B cell (primary cell): ENCODE measurements at regions not wholly inside any gene's neighbourhood (a gene's known extent, or its start where the extent isn't known, plus 50 kb on each side); places are given as distances from the start of the nearest gene placed in this dataset.

Source experiments
- ATAC-seq: fragments of 200-7000 bp; cut with Tn5 transposase; one replicate; pipeline ENCODE4 v1.10.0; 2021; ENCODE audit warnings: low read depth, mild to moderate bottlenecking, moderate number of reproducible peaks, moderate library complexity
- CTCF ChIA-PET: fragments of 350-600 bp; sonication (Branson Sonifier 250); formaldehyde crosslinking; loops from one replicate; lab custom pipeline; 2021; ENCODE audit warnings: antibody characterized with exemption, inconsistent platforms; lab: Charles Lee
- POLR2A ChIA-PET: fragments of 350-600 bp; sonication (Branson Sonifier 250); formaldehyde crosslinking; loops from one replicate; lab custom pipeline; 2021; ENCODE audit warnings: antibody characterized with exemption; lab: Charles Lee
- DNase-seq: peaks from one replicate; pipeline ENCODE4 v3.0.0; 2013
- H2AFZ ChIP-seq: 2 replicates; pipeline ENCODE4 v1.6.1; 2012; ENCODE audit warnings: mild to moderate bottlenecking, low read depth, low read length; ENCODE audit not compliant: insufficient read depth, poor library complexity, severe bottlenecking
- H3K27ac ChIP-seq, 2 donors: 1 replicate in 1 of 2; 2 replicates in 1 of 2; pipeline ENCODE4 v1.5.1; 2012 to 2013; ENCODE audit warnings: low read length in 2 of 2, mild to moderate bottlenecking in 2 of 2, moderate library complexity in 1 of 2
- H3K27me3 ChIP-seq, 4 experiments: fragments of 200-600 bp in 1 of 4; sonication (generic) in 1 of 4; replicated peaks in 1 of 4; 1 replicate in 2 of 4; 2 replicates in 2 of 4; pipeline versions ENCODE4 v1.6.1 to v1.7.0; 2013 to 2016; ENCODE audit warnings: low read length in 3 of 4, mild to moderate bottlenecking in 2 of 4, mixed read lengths in 1 of 4, moderate library complexity in 1 of 4; ENCODE audit not compliant: insufficient read depth in 4 of 4, control insufficient read depth in 3 of 4; ENCODE audit errors: control extremely low read depth in 1 of 4
- H3K36me3 ChIP-seq, 2 experiments: replicated peaks in 1 of 2; 1 replicate in 1 of 2; 2 replicates in 1 of 2; pipeline versions ENCODE4 v1.6.1 to v1.7.1; 2013; ENCODE audit warnings: low read length in 1 of 2; ENCODE audit not compliant: insufficient read depth in 2 of 2, control insufficient read depth in 1 of 2; ENCODE audit errors: control extremely low read depth in 1 of 2, extremely low read depth in 1 of 2
- H3K4me1 ChIP-seq, 2 donors: fragments of 200-600 bp in 1 of 2; sonication (generic) in 1 of 2; 1 replicate in 1 of 2; 2 replicates in 1 of 2; pipeline versions ENCODE4 v1.5.1 to v1.6.1; 2013 to 2017; ENCODE audit warnings: low read length in 2 of 2; ENCODE audit not compliant: control insufficient read depth in 2 of 2, insufficient read depth in 2 of 2
- H3K4me2 ChIP-seq: replicated peaks from 2 replicates; pipeline ENCODE3; 2012; ENCODE audit warnings: mild to moderate bottlenecking, low read depth, low read length; ENCODE audit not compliant: poor library complexity, severe bottlenecking
- H3K4me3 ChIP-seq, 5 experiments: fragments of 200-600 bp in 1 of 5; sonication (generic) in 1 of 5; 1 replicate in 3 of 5; 2 replicates in 2 of 5; pipeline versions ENCODE4 v1.5.1 to v1.7.0; 2011 to 2016; ENCODE audit warnings: low read length in 4 of 5, mild to moderate bottlenecking in 4 of 5, low read depth in 2 of 5, control low read depth in 1 of 5, moderate library complexity in 1 of 5; ENCODE audit not compliant: insufficient read depth in 1 of 5; ENCODE audit errors: control extremely low read depth in 1 of 5, extremely low read depth in 1 of 5
- H3K79me2 ChIP-seq: fragments of 200-600 bp; sonication (generic); one replicate; pipeline ENCODE4 v1.6.0; 2016; ENCODE audit warnings: low read length; ENCODE audit not compliant: control insufficient read depth, insufficient read depth
- H3K9ac ChIP-seq: fragments of 200-600 bp; sonication (generic); 2 replicates; pipeline ENCODE4 v1.6.1; 2017; ENCODE audit warnings: mild to moderate bottlenecking, low read length, moderate library complexity
- H3K9me3 ChIP-seq, 3 donors: one replicate each; pipeline versions ENCODE4 v1.6.1 to v1.7.1; 2013; ENCODE audit warnings: low read length in 2 of 3; ENCODE audit not compliant: control insufficient read depth in 2 of 3, insufficient read depth in 1 of 3; ENCODE audit errors: control extremely low read depth in 1 of 3
- H4K20me1 ChIP-seq: 2 replicates; pipeline ENCODE4 v1.6.0; 2012; ENCODE audit warnings: mild to moderate bottlenecking, low read length; ENCODE audit not compliant: insufficient read depth, control insufficient read depth, poor library complexity, severe bottlenecking
- H3K27ac Mint-ChIP-seq: one replicate; pipeline ENCODE4 v1.8.0; 2021; ENCODE audit warnings: mixed read lengths
- H3K27me3 Mint-ChIP-seq: one replicate; pipeline ENCODE4 v1.8.0; 2021; ENCODE audit warnings: mixed read lengths
- H3K4me1 Mint-ChIP-seq: one replicate; pipeline ENCODE4 v1.8.0; 2021; ENCODE audit warnings: mixed read lengths
- H3K4me3 Mint-ChIP-seq: one replicate; pipeline ENCODE4 v1.8.0; 2021; ENCODE audit warnings: mixed read lengths
- H3K9me3 Mint-ChIP-seq: one replicate; pipeline ENCODE4 v1.8.0; 2022; ENCODE audit warnings: mixed read lengths; ENCODE audit not compliant: insufficient read depth
- CTCF ChIP-seq: fragments of 200-600 bp; IDR thresholded peaks from one replicate; pipeline ENCODE4 v1.8.0; 2022; ENCODE audit warnings: antibody characterized with exemption, mild to moderate bottlenecking
- EZH2 ChIP-seq: IDR thresholded peaks from 2 replicates; pipeline ENCODE4 v1.6.1; 2012; ENCODE audit warnings: borderline replicate concordance, low read depth, mild to moderate bottlenecking, moderate library complexity, low read length; ENCODE audit not compliant: insufficient read depth, poor library complexity, severe bottlenecking
- WGBS: methylation state at CpG from one replicate; pipeline ENCODE4 v1.1.5; 2013; ENCODE audit warnings: missing lambda C conversion rate; ENCODE audit not compliant: insufficient coverage; 5-methylcytosine and 5-hydroxymethylcytosine counted together
- intact Hi-C: fragments of 100-400 bp; cut with micrococcal nuclease; formaldehyde crosslinking; loops from one replicate; pipeline ENCODE4 v1.10.0; 2022

- no peaks in the 10 kb centered on the region for H3K36me3 ChIP-seq
- Mint-ChIP-seq H3K9me3 (peaks cover 4% of the 10 kb centered on the region), H3K4me1 (no peaks in the 10 kb centered on the region), H3K27ac (no peak overlapping the region), H3K27me3 (peaks cover 8% of the 10 kb centered on the region), H3K4me3 (no peak overlapping the region)
- ATAC-seq (no peak), DNase-seq (no peak)
- H3K27me3 ChIP-seq = no peaks in the 10 kb centered on the region
- H3K9me3 ChIP-seq = peaks cover 0 to 3% (median 0%) of the 10 kb centered on the region in 3 donors
- H3K9ac ChIP-seq = no peak overlapping the region
- CTCF ChIA-PET = no interaction called here
- WGBS = 94% methylated on average over 2 of the region's 5 CpGs
- intact Hi-C loops = no loop called here
- H3K4me3 ChIP-seq = no peak overlapping the region
- POLR2A ChIA-PET = no interaction called here
- H3K79me2 ChIP-seq = no peaks in the 10 kb centered on the region
- H3K4me1 ChIP-seq = no peaks in the 10 kb centered on the region
- TF ChIP-seq CTCF = no peak
- TF ChIP-seq EZH2 = no peak
- H2AFZ ChIP-seq = no peak overlapping the region
- H3K4me2 ChIP-seq = no peak overlapping the region
- no peaks in the 10 kb centered on the region for H4K20me1 ChIP-seq
- no peak overlapping the region for H3K27ac ChIP-seq
These were observed 427.3 kb downstream of the MFSD1 start for GRCh38 chr3:159229116-159229680.

GRCh38 chr3:159232966-159233365, 431.1 kb downstream of the MFSD1 start:
- Histone ChIP-seq H3K27ac (no peak overlapping the region), H3K4me3 (no peak overlapping the region), H3K9me3 (peaks cover 0 to 3% (median 0%) of the 10 kb centered on the region in 3 donors), H3K9ac (no peak overlapping the region), H3K27me3 (no peaks in the 10 kb centered on the region), H4K20me1 (no peaks in the 10 kb centered on the region), H3K4me2 (no peak overlapping the region), H3K4me1 (no peaks in the 10 kb centered on the region), H3K79me2 (no peaks in the 10 kb centered on the region), H3K36me3 (no peaks in the 10 kb centered on the region), H2AFZ (no peak overlapping the region)
- 91% methylated on average over 2 of the region's 4 CpGs for WGBS
- CTCF ChIA-PET = no interaction called here
- DNase-seq = no peak
- Mint-ChIP-seq H3K27me3 (peaks cover 15% of the 10 kb centered on the region), H3K4me1 (no peaks in the 10 kb centered on the region), H3K4me3 (no peak overlapping the region), H3K27ac (no peak overlapping the region), H3K9me3 (peaks cover 4% of the 10 kb centered on the region)
- POLR2A ChIA-PET = no interaction called here
- no peak for ATAC-seq
- TF ChIP-seq EZH2 (no peak), CTCF (no peak)
- intact Hi-C loops = no loop called here
